ENCODE measurements at regions not wholly inside any gene's neighbourhood (a gene's known extent, or its start where the extent isn't known, plus 50 kb on each side); places are given as distances from the start of the nearest gene placed in this dataset.

- H3K4me3 ChIP-seq (replicated peaks; ENCODE audit: low read depth, low read length), result no peak overlapping the region
- no peak for DNase-seq (ENCODE audit: extremely low read depth, low read depth)
- TF ChIP-seq, protein P1, sequence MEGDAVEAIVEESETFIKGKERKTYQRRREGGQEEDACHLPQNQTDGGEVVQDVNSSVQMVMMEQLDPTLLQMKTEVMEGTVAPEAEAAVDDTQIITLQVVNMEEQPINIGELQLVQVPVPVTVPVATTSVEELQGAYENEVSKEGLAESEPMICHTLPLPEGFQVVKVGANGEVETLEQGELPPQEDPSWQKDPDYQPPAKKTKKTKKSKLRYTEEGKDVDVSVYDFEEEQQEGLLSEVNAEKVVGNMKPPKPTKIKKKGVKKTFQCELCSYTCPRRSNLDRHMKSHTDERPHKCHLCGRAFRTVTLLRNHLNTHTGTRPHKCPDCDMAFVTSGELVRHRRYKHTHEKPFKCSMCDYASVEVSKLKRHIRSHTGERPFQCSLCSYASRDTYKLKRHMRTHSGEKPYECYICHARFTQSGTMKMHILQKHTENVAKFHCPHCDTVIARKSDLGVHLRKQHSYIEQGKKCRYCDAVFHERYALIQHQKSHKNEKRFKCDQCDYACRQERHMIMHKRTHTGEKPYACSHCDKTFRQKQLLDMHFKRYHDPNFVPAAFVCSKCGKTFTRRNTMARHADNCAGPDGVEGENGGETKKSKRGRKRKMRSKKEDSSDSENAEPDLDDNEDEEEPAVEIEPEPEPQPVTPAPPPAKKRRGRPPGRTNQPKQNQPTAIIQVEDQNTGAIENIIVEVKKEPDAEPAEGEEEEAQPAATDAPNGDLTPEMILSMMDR (IDR thresholded peaks at IDR 0.05; ENCODE audit: low read depth, low read length, missing control alignments), result no peak
These were observed 99.6 kb upstream of the ROBO2 start for GRCh38 chr3:76940181-76940770.

GRCh38 chr3:76941376-76941775 lies 98.5 kb upstream of the ROBO2 start:
- DNase-seq (ENCODE audit: extremely low read depth, low read depth), result no peak
- no peak overlapping the region for H3K4me3 ChIP-seq (replicated peaks; ENCODE audit: low read depth, low read length)
- TF ChIP-seq, protein P1 (IDR thresholded peaks at IDR 0.05; ENCODE audit: low read depth, low read length, missing control alignments), result no peak

DNA sequence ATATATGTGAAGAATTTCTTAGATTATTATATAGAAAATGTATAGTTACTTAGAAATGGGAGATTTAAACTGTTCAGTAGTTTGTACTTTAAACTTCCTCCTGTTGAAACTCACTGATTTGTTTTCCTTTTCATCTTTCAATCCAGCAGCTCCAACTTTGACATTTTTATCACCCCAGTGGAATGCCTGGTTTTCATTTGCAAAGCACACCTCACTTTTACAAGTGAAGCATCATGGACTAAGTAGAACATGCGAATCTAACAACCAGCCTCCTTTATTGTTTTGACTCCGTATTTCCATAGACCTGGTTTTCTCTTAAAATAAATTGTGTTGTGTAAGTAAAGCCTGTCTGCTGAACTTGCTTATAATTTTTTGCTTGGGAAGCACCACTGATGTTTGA lies 97.8 kb upstream of the ROBO2 start:
- H3K4me3 ChIP-seq (replicated peaks; ENCODE audit: low read depth, low read length), result no peak overlapping the region
- TF ChIP-seq, protein P1 (IDR thresholded peaks at IDR 0.05; ENCODE audit: low read depth, low read length, missing control alignments), result no peak
- DNase-seq (ENCODE audit: extremely low read depth, low read depth), result no peak

DNA sequence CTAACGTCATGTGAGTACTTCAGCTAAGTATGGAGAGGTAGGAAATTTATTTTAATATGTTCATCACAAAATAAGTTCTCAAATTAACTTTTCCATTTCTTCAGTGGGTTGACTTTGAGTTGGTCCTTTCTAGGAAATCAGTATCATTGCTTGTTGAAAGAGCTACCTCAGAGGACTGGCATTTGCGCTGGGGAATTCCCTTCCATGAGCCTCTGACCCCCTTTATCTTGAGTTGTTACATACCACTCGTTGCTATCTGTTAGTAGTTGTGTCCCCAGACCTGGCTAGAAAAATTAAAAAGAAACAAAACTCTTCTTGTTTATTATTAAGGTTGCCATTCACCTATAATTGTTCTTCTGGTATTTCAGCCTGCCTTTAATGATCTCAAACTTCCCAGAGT lies 96.8 kb upstream of the ROBO2 start:
- H3K4me3 ChIP-seq (replicated peaks; ENCODE audit: low read depth, low read length), result no peak overlapping the region
- DNase-seq (ENCODE audit: extremely low read depth, low read depth), result no peak
- TF ChIP-seq, protein P1 (IDR thresholded peaks at IDR 0.05; ENCODE audit: low read depth, low read length, missing control alignments), result no peak

- H3K4me3 ChIP-seq (replicated peaks; ENCODE audit: low read depth, low read length), result no peak overlapping the region
- DNase-seq (ENCODE audit: extremely low read depth, low read depth), result no peak
- TF ChIP-seq, protein P1 (IDR thresholded peaks at IDR 0.05; ENCODE audit: low read depth, low read length, missing control alignments), result no peak
These were observed 96.2 kb upstream of the ROBO2 start for GRCh38 chr3:76943671-76944070.

GRCh38 chr3:76949033-76949432 lies 90.9 kb upstream of the ROBO2 start:
- TF ChIP-seq, protein P1 (IDR thresholded peaks at IDR 0.05; ENCODE audit: low read depth, low read length, missing control alignments), result no peak

GRCh38 chr3:76949462-76949861 lies 90.4 kb upstream of the ROBO2 start:
- no peak overlapping the region for H3K4me3 ChIP-seq (replicated peaks; ENCODE audit: low read depth, low read length)
- TF ChIP-seq, protein P1 (IDR thresholded peaks at IDR 0.05; ENCODE audit: low read depth, low read length, missing control alignments), result no peak
- no peak for DNase-seq (ENCODE audit: extremely low read depth, low read depth)

More at GRCh38 chr3:76949033-76949432, 90.9 kb upstream of the ROBO2 start:
- no peak overlapping the region for H3K4me3 ChIP-seq (replicated peaks; ENCODE audit: low read depth, low read length)
- DNase-seq (ENCODE audit: extremely low read depth, low read depth), result no peak
